Glutamatergic neuron (in vitro differentiated cells): ENCODE measurements at regions not wholly inside any gene's neighbourhood (a gene's known extent, or its start where the extent isn't known, plus 50 kb on each side); places are given as distances from the start of the nearest gene placed in this dataset.
"Not testable (repeated sequence)": the region's sequence is repeated elsewhere in the genome, so short reads cannot be mapped to it uniquely, and the experiment has no call there.

ENCODE experiments used
- DNase-seq: peaks from one replicate; pipeline ENCODE4 v3.0.0; 2022
- H3K27ac Mint-ChIP-seq: one replicate; pipeline ENCODE4 v1.8.0; 2020; ENCODE audit warnings: mild to moderate bottlenecking, mixed read lengths, inconsistent platforms; ENCODE audit not compliant: unreplicated experiment
- H3K27me3 Mint-ChIP-seq: one replicate; pipeline ENCODE4 v1.8.0; 2020; ENCODE audit warnings: mild to moderate bottlenecking, moderate library complexity, mixed read lengths, inconsistent platforms; ENCODE audit not compliant: unreplicated experiment
- H3K36me3 Mint-ChIP-seq: one replicate; pipeline ENCODE4 v1.8.0; 2020; ENCODE audit warnings: mild to moderate bottlenecking, mixed read lengths, inconsistent platforms; ENCODE audit not compliant: unreplicated experiment
- H3K4me1 Mint-ChIP-seq: one replicate; pipeline ENCODE4 v1.8.0; 2020; ENCODE audit warnings: mild to moderate bottlenecking, low read depth, mixed read lengths, inconsistent platforms; ENCODE audit not compliant: unreplicated experiment
- H3K4me3 Mint-ChIP-seq: one replicate; pipeline ENCODE4 v1.8.0; 2020; ENCODE audit warnings: mild to moderate bottlenecking, mixed read lengths, inconsistent platforms; ENCODE audit not compliant: unreplicated experiment
- H3K9me3 Mint-ChIP-seq: one replicate; pipeline ENCODE4 v1.8.0; 2020; ENCODE audit warnings: mild to moderate bottlenecking, moderate library complexity, mixed read lengths, inconsistent platforms; ENCODE audit not compliant: unreplicated experiment
- TF ChIP-seq, protein P1 (sequence below): fragments of 200-600 bp; sonication (generic); IDR thresholded peaks from one replicate; pipeline ENCODE4 v1.5.0; 2021; ENCODE audit not compliant: partially characterized antibody, unreplicated experiment

DNA sequence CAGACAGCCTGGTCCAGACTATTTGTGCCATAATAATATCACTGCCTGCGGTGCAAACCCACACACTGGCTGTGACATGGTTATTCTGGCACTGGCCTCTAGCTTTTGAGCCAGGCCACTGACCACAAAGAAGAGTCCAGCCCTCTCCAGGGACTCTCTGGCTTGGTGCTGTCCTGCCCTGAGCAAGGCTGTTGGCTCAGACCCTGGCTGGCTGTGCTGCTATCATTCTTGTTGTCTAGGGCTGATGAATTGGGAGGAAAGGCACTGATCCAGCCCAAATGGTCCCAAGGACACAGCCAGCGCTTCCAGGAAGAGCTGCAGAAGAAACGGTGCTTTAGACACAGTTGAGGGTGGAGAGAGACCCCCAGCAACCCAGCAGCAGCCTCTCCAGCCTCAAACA lies 80.8 kb downstream of the TMEM130 start:
- no peak overlapping the region for H3K4me3 Mint-ChIP-seq
- H3K27ac Mint-ChIP-seq, result no peak overlapping the region
- DNase-seq, result no peak
- peaks cover 1% of the 10 kb centered on the region for H3K27me3 Mint-ChIP-seq
- H3K36me3 Mint-ChIP-seq, result no peaks in the 10 kb centered on the region
- TF ChIP-seq, protein P1, sequence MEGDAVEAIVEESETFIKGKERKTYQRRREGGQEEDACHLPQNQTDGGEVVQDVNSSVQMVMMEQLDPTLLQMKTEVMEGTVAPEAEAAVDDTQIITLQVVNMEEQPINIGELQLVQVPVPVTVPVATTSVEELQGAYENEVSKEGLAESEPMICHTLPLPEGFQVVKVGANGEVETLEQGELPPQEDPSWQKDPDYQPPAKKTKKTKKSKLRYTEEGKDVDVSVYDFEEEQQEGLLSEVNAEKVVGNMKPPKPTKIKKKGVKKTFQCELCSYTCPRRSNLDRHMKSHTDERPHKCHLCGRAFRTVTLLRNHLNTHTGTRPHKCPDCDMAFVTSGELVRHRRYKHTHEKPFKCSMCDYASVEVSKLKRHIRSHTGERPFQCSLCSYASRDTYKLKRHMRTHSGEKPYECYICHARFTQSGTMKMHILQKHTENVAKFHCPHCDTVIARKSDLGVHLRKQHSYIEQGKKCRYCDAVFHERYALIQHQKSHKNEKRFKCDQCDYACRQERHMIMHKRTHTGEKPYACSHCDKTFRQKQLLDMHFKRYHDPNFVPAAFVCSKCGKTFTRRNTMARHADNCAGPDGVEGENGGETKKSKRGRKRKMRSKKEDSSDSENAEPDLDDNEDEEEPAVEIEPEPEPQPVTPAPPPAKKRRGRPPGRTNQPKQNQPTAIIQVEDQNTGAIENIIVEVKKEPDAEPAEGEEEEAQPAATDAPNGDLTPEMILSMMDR, result no peak
- peaks cover 1% of the 10 kb centered on the region for H3K9me3 Mint-ChIP-seq
- peaks cover 3% of the 10 kb centered on the region for H3K4me1 Mint-ChIP-seq

DNA sequence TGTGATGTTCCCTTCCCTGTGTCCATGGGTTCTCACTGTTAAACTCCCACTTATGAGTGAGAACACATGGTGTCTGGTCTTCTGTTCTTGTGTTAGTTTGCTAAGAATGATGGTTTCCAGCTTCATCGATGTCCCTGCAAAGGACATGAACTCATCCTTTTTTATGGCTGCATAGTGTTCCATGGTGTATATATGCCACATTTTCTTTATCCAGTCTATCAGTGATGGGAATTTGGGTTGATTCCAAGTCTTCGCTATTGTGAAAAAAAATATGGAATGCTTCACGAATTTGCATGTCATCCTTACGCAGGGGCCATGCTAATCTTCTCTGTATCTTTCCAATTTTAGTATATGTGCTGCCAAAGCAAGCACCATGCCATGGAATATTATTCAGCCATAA lies 75.4 kb downstream of the TMEM130 start:
- H3K27me3 Mint-ChIP-seq, H3K27ac Mint-ChIP-seq, H3K4me1 Mint-ChIP-seq, H3K9me3 Mint-ChIP-seq, H3K36me3 Mint-ChIP-seq, H3K4me3 Mint-ChIP-seq, DNase-seq: not testable (repeated sequence)

GRCh38 chr7:98795741-98796493 lies 73.9 kb downstream of the TMEM130 start:
- no peak overlapping the region for H3K27ac Mint-ChIP-seq
- TF ChIP-seq, protein P1, result no peak
- peaks cover 3% of the 10 kb centered on the region for H3K27me3 Mint-ChIP-seq
- H3K4me1 Mint-ChIP-seq, result peaks cover 6% of the 10 kb centered on the region
- no peak overlapping the region for H3K4me3 Mint-ChIP-seq
- H3K36me3 Mint-ChIP-seq, result peaks cover 12% of the 10 kb centered on the region
- peaks cover 5% of the 10 kb centered on the region for H3K9me3 Mint-ChIP-seq
- no peak for DNase-seq
